NCI-H1048 (cell line): ENCODE measurements at regions not wholly inside any gene's neighbourhood (a gene's known extent, or its start where the extent isn't known, plus 50 kb on each side); places are given as distances from the start of the nearest gene placed in this dataset.
A peak's percentile ranks its signal among the peaks of the same experiment; 100 is the strongest.
"Not testable (repeated sequence)": the region's sequence is repeated elsewhere in the genome, so short reads cannot be mapped to it uniquely, and the experiment has no call there.

Source experiments
- DNase-seq: peaks from one replicate; lab custom pipeline; 2025; lab: John Stamatoyannopoulos, UW

DNA sequence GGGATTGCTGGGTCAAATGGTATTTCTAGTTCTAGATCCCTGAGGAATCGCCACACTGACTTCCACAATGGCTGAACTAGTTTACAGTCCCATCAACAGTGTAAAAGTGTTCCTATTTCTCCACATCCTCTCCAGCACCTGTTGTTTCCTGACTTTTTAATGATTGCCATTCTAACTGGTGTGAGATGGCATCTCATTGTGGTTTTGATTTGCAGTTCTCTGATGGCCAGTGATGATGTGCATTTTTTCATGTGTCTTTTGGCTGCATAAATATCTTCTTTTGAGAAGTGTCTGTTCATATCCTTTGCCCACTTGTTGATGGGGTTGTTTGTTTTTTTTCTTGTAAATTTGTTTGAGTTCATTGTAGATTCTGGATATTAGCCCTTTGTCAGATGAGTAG lies 220.3 kb downstream of the NPR3 start:
- not testable (repeated sequence) for DNase-seq

DNA sequence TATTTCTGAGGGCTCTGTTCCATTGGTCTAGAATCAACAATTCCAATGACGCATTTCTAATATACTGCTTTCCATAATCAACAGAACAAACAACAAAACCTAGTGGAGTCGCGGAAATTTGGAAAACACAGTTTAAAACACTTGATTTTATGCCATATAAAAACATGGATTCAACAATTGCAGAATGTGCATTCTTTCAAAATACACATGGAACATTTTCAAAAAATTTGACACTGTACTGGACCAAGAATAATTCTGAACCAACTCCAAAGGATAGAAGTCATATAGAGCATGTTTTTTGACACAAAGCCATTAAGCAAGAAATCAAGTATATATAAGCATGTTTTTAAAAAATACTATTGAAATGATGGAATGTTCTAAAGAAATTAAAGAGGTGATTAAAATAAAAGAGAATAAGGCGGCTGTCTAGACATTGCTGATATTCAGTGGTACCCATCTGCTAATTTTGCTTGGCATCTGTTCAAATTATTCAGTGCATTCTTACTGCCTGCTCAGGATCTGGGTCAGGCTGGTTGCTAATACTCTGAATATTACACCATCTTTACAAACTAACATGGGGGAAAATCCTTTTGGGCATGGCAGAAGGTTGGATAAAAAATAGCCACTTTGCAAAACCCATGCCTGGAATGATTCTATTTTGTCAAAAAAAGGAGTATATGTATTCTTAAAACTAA lies 221.3 kb downstream of the NPR3 start:
- no peak for DNase-seq

DNA sequence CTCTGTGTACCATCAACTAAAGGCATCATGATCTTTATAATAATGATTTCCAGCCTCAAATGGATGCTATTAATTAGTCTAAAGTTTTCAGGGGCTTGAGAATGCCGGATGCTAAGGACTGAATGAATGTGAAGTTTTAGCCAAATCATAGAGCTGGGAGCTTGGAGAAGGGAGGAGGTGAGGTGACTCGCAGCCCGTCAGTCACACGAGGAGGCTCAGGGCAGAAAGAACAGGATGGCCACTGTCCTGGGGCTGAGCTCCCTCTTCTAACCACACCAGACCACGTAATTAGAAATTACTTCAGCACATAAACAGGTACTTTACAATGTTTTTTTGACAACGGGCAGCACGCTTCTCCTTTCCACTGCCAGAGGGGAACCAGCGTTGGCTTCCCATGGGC lies 222.6 kb downstream of the NPR3 start:
- no peak for DNase-seq

DNA sequence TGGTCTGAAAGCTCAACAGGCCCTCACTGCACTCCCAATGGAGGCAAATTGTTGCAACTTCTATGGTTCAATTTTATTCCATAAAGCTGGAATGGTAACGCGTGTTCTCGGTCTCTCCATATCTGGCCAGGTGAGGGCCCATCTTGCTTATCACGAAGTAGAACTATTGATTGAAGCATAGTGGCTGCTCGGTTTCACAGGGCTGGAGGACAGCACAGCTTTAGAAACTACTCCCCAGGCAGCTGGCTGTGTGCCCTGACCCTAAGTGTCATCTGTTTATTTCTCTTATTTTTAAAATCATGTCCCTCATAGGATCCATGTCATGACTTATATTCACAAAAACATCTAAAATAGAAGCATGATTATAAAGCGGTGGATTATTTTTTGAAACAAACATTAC lies 223.4 kb downstream of the NPR3 start:
- no peak for DNase-seq

DNA sequence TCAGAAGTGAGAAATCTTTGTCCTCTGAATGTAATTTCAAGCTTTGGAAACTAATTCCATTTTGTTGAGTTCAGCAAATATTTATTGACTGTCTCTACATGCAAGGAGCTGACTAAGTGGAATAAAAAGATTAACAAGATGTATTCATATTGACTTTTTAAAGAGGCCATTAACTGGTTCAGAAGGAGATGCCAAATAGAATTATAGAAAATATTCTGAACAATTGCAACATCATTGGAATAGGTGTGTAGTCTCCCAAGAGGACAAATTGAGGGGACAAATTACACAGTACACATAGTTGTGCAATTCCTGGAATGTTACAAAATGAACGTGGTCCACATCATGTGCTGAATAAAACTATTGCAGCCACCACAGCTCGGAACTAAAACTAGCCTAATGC lies 224.2 kb downstream of the NPR3 start:
- no peak for DNase-seq

DNA sequence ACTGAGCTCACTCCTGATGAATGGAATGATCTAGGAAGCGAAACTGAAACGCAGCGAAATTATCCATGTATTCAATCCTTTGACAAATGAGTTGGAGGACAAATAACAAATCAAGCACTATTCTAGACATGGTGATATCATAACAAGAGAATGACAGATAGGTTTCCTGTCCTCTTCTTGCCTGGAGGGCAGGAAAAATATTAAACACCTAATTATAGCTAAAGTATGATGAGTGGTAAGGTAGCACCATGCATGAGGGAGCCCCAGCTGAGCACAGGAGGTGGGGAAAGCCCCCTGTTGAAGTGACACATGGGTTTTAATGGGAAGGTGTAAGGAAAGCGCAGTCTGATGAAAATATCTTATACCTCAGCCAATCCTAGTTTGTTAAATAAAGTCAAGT lies 225.2 kb downstream of the NPR3 start:
- no peak for DNase-seq

DNA sequence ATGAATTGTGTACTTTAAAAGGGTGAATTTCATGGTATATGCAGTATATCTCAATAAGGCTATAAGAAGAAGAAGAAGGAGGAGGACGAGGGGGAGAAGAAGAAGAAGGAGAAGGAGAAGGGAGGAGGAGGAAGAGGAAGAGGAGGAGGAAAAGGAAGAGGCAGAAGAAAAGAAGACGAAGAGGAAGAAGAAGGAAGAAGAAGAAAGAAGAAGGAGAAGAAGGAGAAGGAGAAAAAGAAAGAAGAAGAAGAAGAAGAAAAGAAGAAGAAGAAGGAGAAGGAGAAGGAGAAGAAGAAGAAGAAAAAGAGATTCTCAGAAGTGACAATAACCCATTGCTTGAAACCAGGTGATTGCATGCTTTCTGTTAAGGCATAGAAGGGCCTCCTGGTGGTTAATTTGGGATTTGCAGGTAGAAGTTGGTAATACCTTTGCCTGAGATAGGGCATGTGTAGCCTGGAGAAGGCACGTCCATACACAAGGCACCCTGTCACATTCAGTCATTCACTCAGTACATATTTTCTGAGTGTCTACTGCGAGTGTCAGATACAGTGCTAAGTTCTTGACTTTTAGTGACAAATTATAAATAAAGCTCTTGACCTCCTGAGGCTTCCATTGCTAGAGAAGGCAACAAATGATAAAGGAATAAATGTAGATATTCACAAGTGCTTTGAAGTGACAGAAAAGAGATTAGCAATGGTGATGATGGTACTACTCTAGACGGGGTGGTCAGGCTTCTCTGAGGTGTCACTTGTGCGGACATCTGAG lies 231.3 kb downstream of the NPR3 start:
- peak; percentile 2 for DNase-seq

DNA sequence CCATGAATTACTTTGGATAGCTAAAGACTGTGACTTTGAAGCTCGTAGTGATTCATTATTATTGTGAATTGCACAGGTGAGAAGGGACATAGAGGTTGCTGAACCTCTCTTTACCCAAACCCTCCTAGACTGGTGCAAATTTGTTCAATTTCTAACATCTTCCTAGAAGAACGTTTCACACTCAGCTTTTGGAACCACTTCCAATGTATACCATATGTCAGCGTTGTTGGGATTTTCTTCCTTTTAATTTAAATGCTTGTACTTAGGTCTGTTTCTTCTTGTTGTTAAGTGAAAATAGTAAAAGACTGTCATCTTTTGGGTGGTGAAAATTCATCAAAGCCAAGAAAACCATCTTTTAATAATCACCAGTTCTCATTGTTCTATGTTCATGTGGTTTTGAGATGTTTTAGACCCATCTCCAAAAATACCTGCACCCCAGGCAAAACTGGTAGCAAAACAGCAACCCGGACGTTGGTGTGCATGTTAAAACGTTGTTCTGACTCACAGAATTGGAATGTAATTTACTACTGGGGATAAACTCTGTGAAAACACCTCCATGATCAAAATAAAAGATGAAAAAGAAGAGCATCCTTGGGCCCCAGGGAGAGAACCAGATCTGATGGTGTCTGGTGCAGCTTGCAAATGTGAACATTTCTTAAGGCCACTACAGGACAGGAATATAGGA lies 238.3 kb downstream of the NPR3 start:
- no peak for DNase-seq

DNA sequence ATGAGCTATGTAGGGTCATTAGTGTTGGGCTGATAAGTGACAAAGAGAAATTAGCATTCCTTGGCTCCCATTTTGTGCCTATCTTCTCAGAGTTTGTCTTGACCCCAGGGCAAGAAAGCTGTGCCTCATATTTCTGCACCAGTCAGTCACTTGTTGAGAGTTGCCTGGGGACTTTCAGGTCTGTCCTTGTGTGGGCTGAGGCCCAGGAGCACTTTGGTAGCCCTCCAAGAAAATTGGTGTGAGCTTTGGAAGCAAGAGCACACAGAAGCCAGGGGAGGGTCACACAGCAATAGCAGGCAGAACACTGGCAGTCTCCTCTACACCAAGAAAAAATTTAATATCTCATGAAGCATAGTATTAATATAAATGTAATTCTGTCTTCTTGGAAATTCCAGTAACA lies 239.9 kb downstream of the NPR3 start:
- DNase-seq: no peak

DNA sequence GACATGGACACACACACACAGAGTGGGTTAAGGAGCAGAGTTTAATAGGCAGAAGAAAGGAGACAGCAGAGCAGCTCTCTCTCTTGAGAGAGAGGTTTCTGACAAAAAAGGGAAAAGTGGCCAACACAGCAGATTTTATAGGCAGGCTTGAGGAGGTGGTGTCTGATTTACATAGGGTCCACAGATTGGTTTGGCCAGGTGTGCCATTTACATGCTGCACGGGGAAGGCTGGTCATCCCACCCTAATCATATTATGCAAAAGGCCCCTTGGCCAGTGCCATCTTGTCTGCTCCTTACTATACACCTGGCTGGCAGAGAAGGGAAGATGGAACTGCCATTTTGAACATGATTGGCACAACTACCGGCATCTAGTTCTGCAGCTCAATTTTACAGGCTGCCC lies 240.8 kb downstream of the NPR3 start:
- no peak for DNase-seq

DNA sequence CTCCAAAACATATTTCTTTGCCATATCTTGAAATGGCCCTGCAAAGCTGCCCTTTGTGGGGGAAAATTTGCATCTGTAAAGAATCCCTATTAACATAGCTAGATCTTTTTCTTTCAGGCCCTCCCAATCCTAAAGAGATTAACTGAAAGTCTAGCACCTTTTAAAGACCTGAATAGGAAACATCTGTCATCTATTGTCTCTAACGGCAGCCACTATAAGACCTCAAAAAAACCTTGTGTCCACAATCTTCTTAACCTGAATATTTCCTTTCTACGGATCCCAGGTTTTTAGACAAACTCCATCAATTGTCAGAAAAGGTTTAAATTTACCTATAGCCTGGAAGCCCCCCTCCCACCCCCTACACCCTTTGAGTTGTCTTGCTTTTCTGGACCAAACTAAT lies 241.3 kb downstream of the NPR3 start:
- not testable (repeated sequence) for DNase-seq

DNA sequence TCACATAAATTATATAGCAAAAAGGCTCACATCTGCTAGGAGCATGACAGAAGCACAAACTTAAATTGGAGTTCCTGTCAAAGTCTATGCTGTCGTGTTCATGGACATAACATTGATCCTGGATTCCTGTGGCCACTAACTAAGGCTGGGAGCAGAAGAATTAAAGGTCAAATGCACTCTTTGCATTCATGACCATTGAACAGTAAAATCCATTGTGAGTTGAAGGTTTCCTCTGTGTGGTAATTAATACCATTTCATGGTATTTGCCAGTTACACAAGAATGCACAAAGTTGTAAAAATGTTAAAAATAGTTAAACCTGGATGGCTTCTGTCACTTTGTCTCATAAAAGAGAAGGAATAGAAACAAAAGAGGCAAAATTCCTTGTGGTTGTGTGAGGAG lies 242.6 kb downstream of the NPR3 start:
- no peak for DNase-seq

DNA sequence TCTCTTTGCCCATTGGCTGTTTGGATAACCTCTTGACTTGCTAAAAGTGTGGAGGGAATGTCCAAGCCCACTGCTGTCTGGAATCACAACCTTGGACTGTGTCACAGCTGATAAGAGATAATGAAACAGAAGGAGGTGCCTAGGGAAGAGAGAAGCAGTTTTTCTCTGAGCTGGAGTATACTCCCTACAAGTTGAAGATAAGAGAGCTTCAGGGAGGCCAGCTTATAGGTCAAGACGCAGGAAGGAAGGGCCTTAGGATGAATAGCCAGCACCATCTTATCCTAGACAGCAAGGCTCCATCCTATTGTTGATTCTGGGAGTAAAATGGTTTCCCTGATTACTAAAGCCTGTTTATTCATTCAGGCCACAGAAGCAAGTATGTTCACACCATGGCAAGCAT lies 244.7 kb downstream of the NPR3 start:
- no peak for DNase-seq

DNA sequence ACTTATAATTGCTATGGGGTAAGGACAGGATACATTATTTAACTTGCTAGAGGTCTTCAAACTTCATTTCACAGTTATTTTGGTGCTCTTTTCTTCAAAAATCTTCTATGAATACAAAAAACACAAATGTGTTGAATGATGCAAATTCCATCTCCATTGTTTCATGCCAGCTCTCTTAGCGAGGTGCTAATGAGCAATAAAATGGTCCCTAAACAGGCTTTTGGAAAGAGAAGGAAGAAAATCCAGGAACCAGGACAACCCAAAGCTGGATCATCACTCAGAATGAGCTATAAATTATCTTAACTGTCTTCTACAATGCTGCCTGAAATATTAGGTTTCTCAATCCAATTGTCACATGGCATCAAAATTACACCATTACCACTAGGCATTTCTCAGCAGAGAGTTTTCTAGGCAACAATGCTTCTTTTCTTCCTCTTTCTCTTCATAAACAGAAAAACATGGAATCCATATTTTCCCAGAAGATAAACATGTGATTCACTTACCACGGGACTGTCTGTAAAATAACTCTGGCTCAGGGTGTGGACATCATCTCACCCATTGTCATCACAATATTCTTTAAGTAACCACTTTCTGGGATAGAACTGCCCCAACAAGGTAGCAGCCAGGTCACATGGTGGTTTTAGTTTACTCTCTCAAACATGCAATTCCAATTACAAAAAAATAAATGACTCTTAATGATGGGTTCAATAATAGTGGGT lies 249.4 kb downstream of the NPR3 start:
- DNase-seq: no peak

DNA sequence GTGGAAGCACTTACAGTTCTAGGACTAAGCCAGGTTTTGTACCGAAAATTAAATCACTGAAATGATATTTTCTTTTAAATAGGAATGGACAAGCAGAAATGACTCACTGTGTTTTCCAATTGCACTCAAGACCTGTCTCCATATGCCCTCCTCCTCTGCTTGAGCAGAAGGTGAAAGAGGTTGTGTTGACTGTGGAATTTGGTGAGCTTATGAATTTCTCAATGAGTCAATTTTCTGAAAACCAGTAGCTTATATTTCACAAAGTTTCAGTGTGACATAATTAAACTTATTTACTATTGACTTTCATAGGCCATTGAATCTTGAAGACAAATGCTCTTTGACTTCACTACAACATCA lies 249.9 kb downstream of the NPR3 start:
- DNase-seq: no peak

DNA sequence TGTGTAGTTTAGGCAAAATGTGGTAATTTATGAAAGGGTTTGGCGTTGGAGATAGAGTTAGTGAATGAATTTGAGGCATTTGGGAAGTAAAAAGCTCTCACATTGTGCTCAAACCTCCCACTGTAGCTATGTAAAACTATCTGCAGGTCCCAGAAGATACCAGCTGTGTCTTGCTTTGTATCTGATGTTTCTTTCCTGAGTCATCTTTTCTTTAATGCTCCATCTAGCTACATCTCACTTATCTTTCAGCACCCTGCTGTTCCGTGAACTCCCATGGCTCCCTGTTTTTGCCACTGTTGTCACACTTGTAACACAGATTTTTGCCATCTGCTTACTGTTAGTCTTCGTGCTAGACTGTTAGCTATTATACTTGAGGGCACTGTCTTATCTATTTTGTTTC lies 253.1 kb downstream of the NPR3 start:
- DNase-seq: no peak

DNA sequence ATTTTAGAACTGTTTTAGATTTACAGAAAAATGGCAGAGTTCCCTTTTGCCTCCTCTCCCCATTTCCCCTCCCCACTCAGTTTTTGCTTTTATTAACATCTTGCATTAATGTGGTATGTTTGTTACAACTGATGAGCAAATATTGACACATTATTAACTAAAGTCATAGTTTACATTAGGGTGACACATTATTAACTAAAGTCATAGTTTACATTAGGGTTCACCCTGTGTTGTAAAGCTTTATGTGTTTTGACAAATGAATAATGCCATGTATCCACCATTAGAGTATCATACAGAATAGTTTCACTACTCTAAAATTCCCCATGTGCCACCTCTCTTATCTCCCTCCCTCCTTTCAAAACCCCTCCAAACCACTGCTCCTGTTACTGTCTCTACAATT lies 262.5 kb downstream of the NPR3 start:
- DNase-seq: no peak

DNA sequence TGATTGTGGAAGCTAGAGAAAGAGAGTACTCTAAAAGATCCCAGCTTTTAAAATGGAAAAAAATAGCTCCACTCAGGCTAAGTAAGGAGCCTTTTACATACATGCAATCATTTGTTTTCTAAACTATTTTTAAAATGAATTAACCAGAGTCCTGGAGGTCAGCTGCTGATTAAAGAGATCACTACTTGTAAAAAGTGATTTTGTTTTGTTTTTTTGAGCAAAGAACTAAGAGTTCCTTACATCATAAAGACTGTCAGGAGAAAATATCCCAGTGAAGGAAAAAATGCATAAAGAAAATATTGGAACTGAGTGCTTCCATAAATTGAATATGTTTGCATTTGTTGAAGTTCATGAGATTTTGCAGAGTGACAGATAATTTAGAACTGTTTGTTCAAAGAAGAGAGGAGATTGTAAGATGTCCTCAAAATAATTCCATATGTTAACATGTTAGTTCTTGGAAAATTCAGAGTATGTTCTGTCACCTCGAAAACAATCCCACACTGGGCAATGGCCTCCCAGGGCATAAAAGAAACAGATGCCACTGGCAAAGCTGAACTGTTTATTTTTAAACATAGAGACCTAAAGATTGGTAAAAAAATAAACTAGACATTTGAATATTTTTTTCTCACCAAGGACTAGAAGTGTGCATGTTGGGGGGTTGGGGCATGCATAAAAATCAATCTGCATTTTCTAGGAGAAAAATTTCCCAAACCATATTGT lies 264.7 kb downstream of the NPR3 start:
- no peak for DNase-seq

DNA sequence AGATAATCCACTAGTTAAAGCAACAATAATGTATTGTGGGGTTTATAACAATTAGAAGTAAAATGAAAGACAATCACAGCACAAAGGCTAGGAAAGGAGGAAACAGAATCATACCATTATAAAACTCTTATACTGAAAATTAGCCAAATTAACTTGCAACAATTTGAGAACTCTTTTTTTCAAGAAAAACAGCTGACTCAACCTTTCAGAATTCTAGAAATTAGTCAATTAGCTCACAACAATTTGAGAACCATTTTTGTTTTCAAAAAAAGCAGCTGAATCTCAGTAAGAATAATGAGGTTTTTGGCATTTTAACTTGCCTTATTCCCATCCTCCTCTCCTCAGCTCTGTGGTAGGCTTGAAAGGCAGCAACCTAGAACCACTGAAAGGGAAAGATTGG lies 269.9 kb downstream of the NPR3 start:
- DNase-seq: no peak

DNA sequence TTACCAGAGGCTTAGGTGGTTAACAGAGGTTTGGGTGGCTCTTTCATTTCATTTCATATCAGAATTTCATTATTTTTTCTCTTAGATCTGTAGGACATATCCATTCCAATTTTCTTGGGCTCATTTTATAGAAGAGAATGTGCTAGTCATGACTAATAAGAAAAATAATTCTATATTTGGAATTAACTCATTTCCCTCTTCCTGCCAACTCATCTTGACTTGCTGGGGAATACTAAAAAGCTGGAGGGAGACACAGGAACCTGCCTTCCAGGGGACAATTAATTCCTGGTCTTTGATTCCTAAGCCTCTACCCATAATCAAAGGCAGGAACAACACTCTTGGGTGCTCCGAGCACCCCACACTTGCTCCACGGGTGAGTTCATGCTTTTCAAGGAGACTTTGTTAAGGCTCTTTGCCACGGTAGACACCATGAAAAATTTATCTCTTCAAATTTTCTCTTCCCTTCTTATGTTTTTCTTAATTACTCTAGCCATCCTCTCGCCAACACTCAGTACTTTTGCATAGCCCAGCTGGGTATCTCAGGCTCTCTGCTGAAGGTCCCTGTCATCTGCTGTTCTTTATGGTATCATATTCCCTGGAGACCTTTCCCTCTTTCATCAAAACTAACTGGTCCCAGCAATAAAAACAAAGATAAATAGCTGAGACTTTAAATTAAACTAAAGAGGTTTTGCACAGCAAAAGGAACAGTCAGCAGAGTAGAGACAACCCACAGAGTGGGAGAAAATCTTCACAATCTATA lies 273.9 kb downstream of the NPR3 start:
- no peak for DNase-seq

DNA sequence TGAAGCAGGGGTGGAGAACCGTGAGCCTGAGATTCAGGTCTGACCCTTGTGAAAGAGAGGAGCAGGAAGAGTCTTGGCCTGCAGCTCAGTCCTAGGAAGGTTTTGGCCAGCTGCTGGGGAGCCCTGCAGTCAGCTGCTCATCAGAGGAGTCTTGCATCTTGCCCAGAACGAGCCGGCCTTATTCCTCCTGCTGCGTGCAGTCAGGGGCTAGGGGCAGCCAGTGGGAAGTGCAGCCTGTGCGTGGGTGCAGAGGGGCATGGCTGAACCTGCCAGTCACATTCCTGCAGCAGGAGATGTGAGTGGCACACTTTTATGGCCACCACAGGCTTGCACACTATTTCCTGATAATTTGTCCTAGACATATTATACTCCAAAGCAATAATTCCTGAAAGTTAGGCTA lies 278.7 kb downstream of the NPR3 start:
- no peak for DNase-seq
